ENCODE measurements at regions not wholly inside any gene's neighbourhood (a gene's known extent, or its start where the extent isn't known, plus 50 kb on each side); places are given as distances from the start of the nearest gene placed in this dataset.

GRCh38 chr20:29123861-29124260 is 2133.6 kb upstream of the DEFB115 start:
- H3K27me3 Mint-ChIP-seq (ENCODE audit: low read depth) = no peaks in the 10 kb centered on the region
- no peak for ATAC-seq
- H3K9me3 Mint-ChIP-seq (ENCODE audit: insufficient read depth) = peaks cover 33% of the 10 kb centered on the region
- ChIA-PET CTCF (no interaction called here), POLR2A (no interaction called here)
- H3K4me1 Mint-ChIP-seq (ENCODE audit: low read depth) = no peaks in the 10 kb centered on the region
- H3K36me3 Mint-ChIP-seq (ENCODE audit: low read depth) = no peaks in the 10 kb centered on the region
- DNase-seq = no peak
- no peak overlapping the region for H3K27ac Mint-ChIP-seq
- no peak overlapping the region for H3K4me3 Mint-ChIP-seq
